ENCODE measurements at regions not wholly inside any gene's neighbourhood (a gene's known extent, or its start where the extent isn't known, plus 50 kb on each side); places are given as distances from the start of the nearest gene placed in this dataset.

GRCh38 chr3:77707281-77707680 lies 667.4 kb downstream of the ROBO2 start:
- Histone ChIP-seq H2BK120ac (ENCODE audit: insufficient read depth, low read length, poor library complexity) (no peak overlapping the region), H2AK5ac (ENCODE audit: low read length) (no peak overlapping the region), H3K23ac (ENCODE audit: low read length) (no peak overlapping the region), H2AFZ (ENCODE audit: insufficient read depth, low read length, poor library complexity) (no peak overlapping the region), H4K91ac (ENCODE audit: low read depth, low read length) (no peak overlapping the region), H3K36me3 (ENCODE audit: control insufficient read depth in 1 of 2, insufficient read depth in 2 of 2, low read length in 2 of 2) (no peaks in the 10 kb centered on the region), H3K14ac (ENCODE audit: low read length) (no peak overlapping the region), H4K12ac (ENCODE audit: low read depth, low read length) (no peak overlapping the region), H2BK5ac (ENCODE audit: low read depth, low read length, poor library complexity) (no peak overlapping the region), H3K9ac (ENCODE audit: low read length) (no peak overlapping the region), H3K27me3 (ENCODE audit: insufficient read depth, low read length) (no peaks in the 10 kb centered on the region), H2BK12ac (ENCODE audit: low read length) (no peak overlapping the region), H3K27ac (ENCODE audit: low read depth, low read length) (no peak overlapping the region), H3K4me1 (ENCODE audit: control insufficient read depth in 1 of 2, insufficient read depth in 2 of 2, low read length in 2 of 2) (peaks cover 0 to 1% of the 10 kb centered on the region in 2 experiments), H3K9me3 (ENCODE audit: insufficient read depth, low read depth, low read length) (no peaks in the 10 kb centered on the region), H3K4me2 (ENCODE audit: low read length) (no peak overlapping the region), H3K4me3 (ENCODE audit: low read depth, low read length) (no peak overlapping the region), H3K79me2 (ENCODE audit: control insufficient read depth, insufficient read depth, low read length, poor library complexity) (no peaks in the 10 kb centered on the region), H3K79me1 (ENCODE audit: low read length) (no peaks in the 10 kb centered on the region), H4K8ac (ENCODE audit: low read depth, low read length) (no peak overlapping the region), H3K4ac (ENCODE audit: low read depth, low read length) (no peak overlapping the region), H3K18ac (ENCODE audit: low read length) (no peak overlapping the region)
- no CpG with 5 or more reads among the region's 2 CpGs for WGBS (ENCODE audit: extremely low coverage, insufficient coverage, insufficient read length)
- DNase-seq, result no peak

- Histone ChIP-seq H3K14ac (ENCODE audit: low read length) (no peak overlapping the region), H3K23ac (ENCODE audit: low read length) (no peak overlapping the region), H2AFZ (ENCODE audit: insufficient read depth, low read length, poor library complexity) (no peak overlapping the region), H3K9me3 (ENCODE audit: insufficient read depth, low read depth, low read length) (no peaks in the 10 kb centered on the region), H2BK120ac (ENCODE audit: insufficient read depth, low read length, poor library complexity) (no peak overlapping the region), H3K79me1 (ENCODE audit: low read length) (no peaks in the 10 kb centered on the region), H3K27me3 (ENCODE audit: insufficient read depth, low read length) (no peaks in the 10 kb centered on the region), H4K8ac (ENCODE audit: low read depth, low read length) (no peak overlapping the region), H3K36me3 (ENCODE audit: control insufficient read depth in 1 of 2, insufficient read depth in 2 of 2, low read length in 2 of 2) (no peaks in the 10 kb centered on the region), H2BK5ac (ENCODE audit: low read depth, low read length, poor library complexity) (no peak overlapping the region), H3K9ac (ENCODE audit: low read length) (no peak overlapping the region), H3K4me1 (ENCODE audit: control insufficient read depth in 1 of 2, insufficient read depth in 2 of 2, low read length in 2 of 2) (no peaks in the 10 kb centered on the region), H4K12ac (ENCODE audit: low read depth, low read length) (no peak overlapping the region), H3K4me3 (ENCODE audit: low read depth, low read length) (no peak overlapping the region), H3K27ac (ENCODE audit: low read depth, low read length) (no peak overlapping the region), H2BK12ac (ENCODE audit: low read length) (no peak overlapping the region), H3K79me2 (ENCODE audit: control insufficient read depth, insufficient read depth, low read length, poor library complexity) (no peaks in the 10 kb centered on the region), H3K4me2 (ENCODE audit: low read length) (no peak overlapping the region), H3K18ac (ENCODE audit: low read length) (no peak overlapping the region), H4K91ac (ENCODE audit: low read depth, low read length) (no peak overlapping the region), H3K4ac (ENCODE audit: low read depth, low read length) (no peak overlapping the region), H2AK5ac (ENCODE audit: low read length) (no peak overlapping the region)
- DNase-seq, result no peak
- WGBS (ENCODE audit: extremely low coverage, insufficient coverage, insufficient read length), result no CpG with 5 or more reads among the region's 2 CpGs
Observed at GRCh38 chr3:77709155-77709554, 669.3 kb downstream of the ROBO2 start.

- no peak overlapping the region for H3K4me2 ChIP-seq (ENCODE audit: low read length)
Observed at GRCh38 chr3:77718311-77718710, 678.4 kb downstream of the ROBO2 start.

GRCh38 chr3:77720460-77720971 lies 680.6 kb downstream of the ROBO2 start:
- H3K4me1 ChIP-seq (ENCODE audit: control insufficient read depth in 1 of 2, insufficient read depth in 2 of 2, low read length in 2 of 2), result peaks cover 0 to 1% of the 10 kb centered on the region in 2 experiments
- no peak overlapping the region for H2BK12ac ChIP-seq (ENCODE audit: low read length)
- no peak overlapping the region for H3K23ac ChIP-seq (ENCODE audit: low read length)
- no peak overlapping the region for H4K8ac ChIP-seq (ENCODE audit: low read depth, low read length)
- H3K4me2 ChIP-seq (ENCODE audit: low read length), result no peak overlapping the region
- H3K14ac ChIP-seq (ENCODE audit: low read length), result no peak overlapping the region
- H4K91ac ChIP-seq (ENCODE audit: low read depth, low read length), result no peak overlapping the region
- H3K79me1 ChIP-seq (ENCODE audit: low read length), result peaks cover 3% of the 10 kb centered on the region
- H4K12ac ChIP-seq (ENCODE audit: low read depth, low read length), result no peak overlapping the region
- no peak overlapping the region for H2BK120ac ChIP-seq (ENCODE audit: insufficient read depth, low read length, poor library complexity)
- H3K4me3 ChIP-seq (ENCODE audit: low read depth, low read length), result no peak overlapping the region
- no peak overlapping the region for H2AK5ac ChIP-seq (ENCODE audit: low read length)
- H3K79me2 ChIP-seq (ENCODE audit: control insufficient read depth, insufficient read depth, low read length, poor library complexity), result no peaks in the 10 kb centered on the region
- H3K9me3 ChIP-seq (ENCODE audit: insufficient read depth, low read depth, low read length), result no peaks in the 10 kb centered on the region
- H3K27ac ChIP-seq (ENCODE audit: low read depth, low read length), result no peak overlapping the region
- H2AFZ ChIP-seq (ENCODE audit: insufficient read depth, low read length, poor library complexity), result no peak overlapping the region
- H2BK5ac ChIP-seq (ENCODE audit: low read depth, low read length, poor library complexity), result no peak overlapping the region
- H3K36me3 ChIP-seq (ENCODE audit: control insufficient read depth in 1 of 2, insufficient read depth in 2 of 2, low read length in 2 of 2), result no peaks in the 10 kb centered on the region
- no peak overlapping the region for H3K4ac ChIP-seq (ENCODE audit: low read depth, low read length)
- no peak overlapping the region for H3K18ac ChIP-seq (ENCODE audit: low read length)
- H3K27me3 ChIP-seq (ENCODE audit: insufficient read depth, low read length), result no peaks in the 10 kb centered on the region
- no peak overlapping the region for H3K9ac ChIP-seq (ENCODE audit: low read length)
- no peak for DNase-seq

More at GRCh38 chr3:77718311-77718710, 678.4 kb downstream of the ROBO2 start:
- H3K4ac ChIP-seq (ENCODE audit: low read depth, low read length), result no peak overlapping the region
- no peak overlapping the region for H2BK5ac ChIP-seq (ENCODE audit: low read depth, low read length, poor library complexity)
- H3K18ac ChIP-seq (ENCODE audit: low read length), result no peak overlapping the region
- no peak overlapping the region for H4K12ac ChIP-seq (ENCODE audit: low read depth, low read length)
- H3K23ac ChIP-seq (ENCODE audit: low read length), result no peak overlapping the region
- peak in 1 of 2 donors; percentile 63 for DNase-seq
- no peaks in the 10 kb centered on the region for H3K27me3 ChIP-seq (ENCODE audit: insufficient read depth, low read length)
- H4K8ac ChIP-seq (ENCODE audit: low read depth, low read length), result no peak overlapping the region
- no peak overlapping the region for H2BK120ac ChIP-seq (ENCODE audit: insufficient read depth, low read length, poor library complexity)
- H3K9ac ChIP-seq (ENCODE audit: low read length), result no peak overlapping the region
- H3K79me1 ChIP-seq (ENCODE audit: low read length), result peaks cover 3% of the 10 kb centered on the region
- peaks cover 0 to 1% of the 10 kb centered on the region in 2 experiments for H3K4me1 ChIP-seq (ENCODE audit: control insufficient read depth in 1 of 2, insufficient read depth in 2 of 2, low read length in 2 of 2)
- H4K91ac ChIP-seq (ENCODE audit: low read depth, low read length), result no peak overlapping the region
- H3K14ac ChIP-seq (ENCODE audit: low read length), result no peak overlapping the region
- no peak overlapping the region for H3K27ac ChIP-seq (ENCODE audit: low read depth, low read length)
- no peak overlapping the region for H2AK5ac ChIP-seq (ENCODE audit: low read length)
- H3K9me3 ChIP-seq (ENCODE audit: insufficient read depth, low read depth, low read length), result no peaks in the 10 kb centered on the region
- no peak overlapping the region for H3K4me3 ChIP-seq (ENCODE audit: low read depth, low read length)
- no CpG with 5 or more reads among the region's 2 CpGs for WGBS (ENCODE audit: extremely low coverage, insufficient coverage, insufficient read length)
- H3K79me2 ChIP-seq (ENCODE audit: control insufficient read depth, insufficient read depth, low read length, poor library complexity), result no peaks in the 10 kb centered on the region
- H2BK12ac ChIP-seq (ENCODE audit: low read length), result no peak overlapping the region
- H3K36me3 ChIP-seq (ENCODE audit: control insufficient read depth in 1 of 2, insufficient read depth in 2 of 2, low read length in 2 of 2), result no peaks in the 10 kb centered on the region
- no peak overlapping the region for H2AFZ ChIP-seq (ENCODE audit: insufficient read depth, low read length, poor library complexity)
